ENCODE measurements at regions not wholly inside any gene's neighbourhood (a gene's known extent, or its start where the extent isn't known, plus 50 kb on each side); places are given as distances from the start of the nearest gene placed in this dataset.
"Not testable (repeated sequence)": the region's sequence is repeated elsewhere in the genome, so short reads cannot be mapped to it uniquely, and the experiment has no call there.

DNA sequence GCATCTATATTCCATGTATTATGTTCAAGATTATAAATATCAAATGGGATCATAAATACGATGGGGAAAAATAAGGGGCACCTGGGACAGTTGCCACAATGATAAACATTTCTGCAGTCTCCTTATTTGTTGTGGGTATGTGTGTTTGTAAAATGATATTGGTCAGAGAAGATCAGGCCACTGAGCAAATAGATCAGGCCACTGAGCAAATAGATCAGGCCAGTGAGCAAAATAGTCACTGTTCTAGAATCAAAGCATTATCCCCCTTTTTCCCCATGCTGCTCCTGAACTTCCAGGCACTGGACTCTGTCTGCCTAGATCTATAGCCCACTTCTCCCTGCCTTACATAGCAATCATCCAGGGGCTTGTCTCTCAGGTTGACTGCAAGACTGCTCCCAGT is 599.8 kb upstream of the USP24 start:
- DNase-seq (ENCODE audit: low read depth in 1 of 2, low spot score in 1 of 2): no peak

DNA sequence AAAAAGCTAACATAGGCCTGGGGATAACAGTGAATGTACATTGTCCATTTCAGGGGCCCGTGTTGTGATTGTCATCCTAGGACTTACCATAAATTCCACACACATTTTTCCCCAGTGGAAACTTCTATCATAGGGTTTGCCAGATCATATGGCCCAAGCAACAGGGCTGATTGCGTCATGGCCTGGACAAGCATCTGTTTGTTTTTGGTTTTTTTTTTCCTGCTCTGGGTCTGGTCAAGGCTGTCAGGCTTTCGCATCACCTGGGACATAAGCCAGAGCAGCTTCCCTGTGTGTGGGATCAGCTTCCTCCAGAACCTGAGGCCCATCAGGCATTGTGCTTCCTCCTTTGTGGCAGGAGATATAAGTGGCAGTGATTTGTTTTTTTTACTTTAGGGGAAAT is 598.5 kb upstream of the USP24 start:
- no peak for DNase-seq (ENCODE audit: low read depth in 1 of 2, low spot score in 1 of 2)

GRCh38 chr1:55812281-55812680 is 597.1 kb upstream of the USP24 start:
- DNase-seq (ENCODE audit: low read depth in 1 of 2, low spot score in 1 of 2): no peak

DNA sequence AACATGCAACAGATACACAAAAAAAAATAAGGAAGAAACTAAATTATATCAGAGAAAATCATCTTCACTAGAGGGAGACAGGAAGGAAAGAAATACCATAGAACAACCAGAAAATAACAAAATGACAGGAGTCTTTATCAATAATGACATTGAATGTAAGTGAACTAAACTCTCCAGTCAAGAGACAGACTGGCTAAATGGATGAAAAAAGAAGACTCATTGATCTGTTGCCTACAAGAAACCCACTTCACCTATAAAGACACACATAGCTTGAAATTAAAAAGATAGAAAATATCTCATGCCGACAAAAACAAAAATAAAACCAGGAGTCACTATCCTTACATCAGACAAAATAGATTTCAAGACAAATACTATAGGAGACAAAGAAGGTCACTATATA is 593.1 kb upstream of the USP24 start:
- no peak for DNase-seq (ENCODE audit: low read depth in 1 of 2, low spot score in 1 of 2)

DNA sequence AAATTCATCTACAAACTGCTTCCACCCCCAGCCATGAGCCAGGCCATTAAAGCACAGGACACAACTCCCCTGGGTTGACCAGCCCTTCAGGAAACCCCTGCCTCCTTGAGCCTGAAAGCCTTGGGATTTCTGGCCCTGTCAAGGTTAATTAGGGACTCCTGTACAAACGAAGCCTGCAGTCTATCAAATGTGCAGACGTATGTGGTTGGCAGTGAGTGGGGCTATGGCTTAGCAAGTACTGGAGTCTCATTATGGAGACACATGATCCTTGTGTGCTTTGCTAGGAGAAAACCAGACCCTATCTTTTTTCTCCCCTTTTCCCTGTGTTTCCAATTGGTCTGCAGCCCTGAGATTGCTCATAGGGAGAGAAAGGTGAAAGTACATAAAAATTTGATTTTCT is 588.3 kb upstream of the USP24 start:
- DNase-seq (ENCODE audit: low read depth in 1 of 2, low spot score in 1 of 2): no peak

GRCh38 chr1:55801481-55801880 is 586.3 kb upstream of the USP24 start:
- DNase-seq (ENCODE audit: low read depth in 1 of 2, low spot score in 1 of 2): no peak

GRCh38 chr1:55800503-55800902 is 585.3 kb upstream of the USP24 start:
- no peak for DNase-seq (ENCODE audit: low read depth in 1 of 2, low spot score in 1 of 2)

DNA sequence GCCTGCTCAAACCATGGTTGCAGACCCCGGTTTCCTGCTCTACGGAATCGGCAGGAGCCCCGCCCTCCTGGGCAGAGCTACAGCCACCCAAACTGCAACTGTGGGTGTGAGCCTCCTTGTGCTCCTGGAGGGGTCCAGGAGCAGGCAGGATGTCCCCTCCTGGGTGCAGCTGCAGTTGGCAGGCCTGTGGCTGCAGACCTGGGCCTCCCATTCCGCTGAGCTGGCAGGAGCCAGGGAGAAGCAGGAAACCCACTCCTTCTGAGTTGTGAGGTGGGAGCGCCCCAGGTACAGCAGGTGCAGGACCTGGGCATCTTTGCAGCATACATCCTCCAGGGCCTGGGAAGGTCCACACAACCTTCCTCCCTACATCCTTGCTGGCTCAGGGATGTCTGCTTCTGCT is 578.7 kb upstream of the USP24 start:
- no peak for DNase-seq (ENCODE audit: low read depth in 1 of 2, low spot score in 1 of 2)

DNA sequence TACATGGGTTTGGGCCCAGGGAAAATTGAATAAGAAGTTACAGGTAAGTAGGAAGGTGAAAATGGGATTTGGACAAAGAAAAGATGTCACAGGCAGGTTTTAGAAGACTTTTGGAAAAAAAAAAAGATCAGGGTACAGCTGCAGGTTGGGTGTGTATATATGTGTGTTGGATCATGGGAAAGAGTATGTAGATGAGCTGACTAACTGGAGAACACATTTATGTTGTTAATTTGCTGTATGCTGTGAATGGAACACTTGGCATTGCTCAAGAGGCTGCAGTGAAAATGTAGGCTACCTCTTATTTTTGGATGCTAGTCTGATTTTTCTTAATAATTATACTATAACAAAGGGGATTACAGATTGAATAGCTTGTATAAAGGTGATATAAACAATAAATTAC is 577.7 kb upstream of the USP24 start:
- no peak for DNase-seq (ENCODE audit: low read depth in 1 of 2, low spot score in 1 of 2)

- no peak for DNase-seq (ENCODE audit: low read depth in 1 of 2, low spot score in 1 of 2)
Measured at GRCh38 chr1:55789466-55789865, 574.3 kb upstream of the USP24 start.

DNA sequence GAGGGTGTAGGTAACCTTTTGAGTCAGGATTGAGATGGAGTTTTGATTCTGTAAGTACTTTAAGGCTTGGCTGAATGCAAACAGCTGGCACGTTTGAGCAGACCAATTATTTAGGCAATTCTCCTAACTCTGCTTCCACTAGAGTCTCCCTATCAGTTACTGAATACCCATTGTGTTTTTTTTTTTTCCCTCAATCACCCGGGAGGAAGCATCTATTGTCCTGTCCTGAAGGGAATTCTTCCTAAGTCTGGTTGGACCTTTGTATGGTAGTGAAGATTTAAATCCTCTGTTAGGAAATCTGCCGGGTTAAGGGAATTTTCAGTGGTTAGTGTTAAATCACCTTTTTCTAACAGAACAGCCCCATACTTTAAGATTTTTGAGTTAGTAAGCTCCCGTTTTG is 571.2 kb upstream of the USP24 start:
- DNase-seq (ENCODE audit: low read depth in 1 of 2, low spot score in 1 of 2): no peak

DNA sequence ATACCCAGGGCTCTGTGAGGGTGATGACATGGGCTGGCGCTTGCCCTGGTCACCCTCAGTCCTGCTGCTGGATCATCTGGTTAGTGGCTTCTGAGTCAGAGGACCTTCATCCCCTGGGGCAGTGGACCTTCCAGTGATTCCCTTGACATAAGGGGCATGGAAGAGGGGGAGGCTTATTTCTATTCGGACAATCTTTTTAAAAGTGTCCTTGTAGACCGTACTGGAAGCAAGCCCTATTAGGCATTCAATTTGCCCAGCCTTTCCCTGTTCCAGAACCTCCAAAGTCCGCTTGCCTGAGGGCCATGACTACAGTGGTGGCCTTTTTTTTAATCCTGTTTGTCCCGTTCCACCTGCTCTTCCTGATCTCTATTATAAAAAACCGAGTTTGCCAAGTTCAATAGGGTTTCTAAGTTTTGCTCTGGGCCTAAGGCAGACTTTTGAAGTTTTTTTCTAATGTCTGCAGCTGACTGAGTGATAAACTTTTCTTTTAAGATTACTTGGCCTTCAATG is 569.8 kb upstream of the USP24 start:
- DNase-seq (ENCODE audit: low read depth in 1 of 2, low spot score in 1 of 2): not testable (repeated sequence)

GRCh38 chr1:55781944-55782482 is 566.8 kb upstream of the USP24 start:
- DNase-seq (ENCODE audit: low read depth in 1 of 2, low spot score in 1 of 2): no peak

DNA sequence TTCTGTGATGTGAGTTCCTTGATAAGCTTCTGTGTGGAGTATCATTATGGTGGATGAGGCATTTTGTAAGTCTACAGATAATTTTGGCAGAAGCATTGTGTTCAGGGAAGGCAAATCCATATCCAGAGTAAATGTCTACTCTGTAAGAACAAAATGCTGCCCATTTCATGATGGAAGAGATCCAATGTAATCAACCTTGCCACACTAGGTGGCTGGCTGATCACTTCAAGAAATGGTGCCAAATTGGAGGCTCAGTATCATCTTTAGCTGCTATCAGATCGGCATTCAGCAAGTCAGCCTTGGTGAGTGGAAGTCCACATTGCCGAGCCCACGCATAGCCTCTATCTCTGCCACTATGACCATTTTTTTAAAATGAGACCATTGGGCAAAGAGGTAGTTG is 565.8 kb upstream of the USP24 start:
- no peak for DNase-seq (ENCODE audit: low read depth in 1 of 2, low spot score in 1 of 2)

DNA sequence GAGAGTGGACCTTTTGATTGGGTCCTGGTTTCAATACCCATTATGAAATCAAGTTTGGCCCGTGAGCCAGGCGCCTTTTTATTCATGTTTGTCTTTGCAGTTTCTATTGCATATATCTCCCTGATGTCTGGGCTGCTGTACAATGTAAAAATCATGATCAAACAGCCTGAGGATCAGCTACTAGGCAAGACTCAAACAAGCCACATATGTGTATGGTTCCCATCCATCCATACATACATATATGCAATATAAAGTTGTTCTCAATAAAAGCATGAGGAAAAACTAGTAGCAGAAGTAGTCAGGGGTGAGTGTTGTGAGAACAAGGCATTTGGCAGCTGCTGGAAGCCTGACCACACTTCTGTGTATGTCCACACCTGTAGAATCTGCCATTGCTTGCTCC is 562.4 kb upstream of the USP24 start:
- DNase-seq (ENCODE audit: low read depth in 1 of 2, low spot score in 1 of 2): no peak

DNA sequence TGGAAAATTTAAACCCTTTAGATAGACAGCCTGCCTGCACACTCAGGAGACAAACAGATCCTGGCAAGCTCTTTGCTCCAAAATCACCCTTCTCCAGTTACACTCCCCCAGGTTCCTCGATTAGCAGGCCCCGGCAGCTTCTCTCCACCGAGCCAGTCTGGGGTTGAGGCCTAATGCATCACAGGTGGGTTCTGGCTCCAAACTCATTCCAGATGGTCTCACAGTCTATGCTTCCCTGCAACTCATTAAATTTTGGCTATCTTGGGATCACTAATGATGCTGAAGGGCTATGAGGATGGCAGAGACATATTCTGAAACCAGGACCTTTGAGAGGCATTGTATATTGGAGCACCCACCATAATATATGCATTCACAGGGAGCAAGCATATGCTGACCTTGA is 559.8 kb upstream of the USP24 start:
- no peak for DNase-seq (ENCODE audit: low read depth in 1 of 2, low spot score in 1 of 2)

DNA sequence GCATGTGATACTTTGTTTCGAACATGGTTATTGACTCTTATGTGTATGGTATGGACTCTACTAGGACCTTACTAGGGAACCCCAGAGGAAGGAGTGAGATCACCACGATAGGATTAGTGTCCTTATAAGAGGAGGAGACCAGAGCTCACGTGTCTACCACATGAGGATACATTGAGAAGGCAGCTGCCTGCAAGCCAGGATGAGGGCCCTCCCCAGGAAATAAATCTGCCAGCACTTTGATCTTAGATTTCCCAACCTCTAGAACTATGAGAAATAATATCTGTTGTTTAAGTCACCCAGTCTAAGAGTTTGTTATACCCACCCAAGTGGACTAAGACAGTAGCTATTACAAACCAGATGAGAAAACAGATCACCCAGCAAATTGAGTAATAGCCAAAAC is 559.3 kb upstream of the USP24 start:
- DNase-seq (ENCODE audit: low read depth in 1 of 2, low spot score in 1 of 2): no peak

- no peak for DNase-seq (ENCODE audit: low read depth in 1 of 2, low spot score in 1 of 2)
Measured at GRCh38 chr1:55773211-55773940, 558.2 kb upstream of the USP24 start.

GRCh38 chr1:55768327-55768952 is 553.3 kb upstream of the USP24 start:
- no peak for DNase-seq (ENCODE audit: low read depth in 1 of 2, low spot score in 1 of 2)

- no peak for DNase-seq (ENCODE audit: low read depth in 1 of 2, low spot score in 1 of 2)
Measured at GRCh38 chr1:55767171-55767570, 552.0 kb upstream of the USP24 start.

GRCh38 chr1:55765505-55765904 is 550.3 kb upstream of the USP24 start:
- not testable (repeated sequence) for DNase-seq (ENCODE audit: low read depth in 1 of 2, low spot score in 1 of 2)

DNA sequence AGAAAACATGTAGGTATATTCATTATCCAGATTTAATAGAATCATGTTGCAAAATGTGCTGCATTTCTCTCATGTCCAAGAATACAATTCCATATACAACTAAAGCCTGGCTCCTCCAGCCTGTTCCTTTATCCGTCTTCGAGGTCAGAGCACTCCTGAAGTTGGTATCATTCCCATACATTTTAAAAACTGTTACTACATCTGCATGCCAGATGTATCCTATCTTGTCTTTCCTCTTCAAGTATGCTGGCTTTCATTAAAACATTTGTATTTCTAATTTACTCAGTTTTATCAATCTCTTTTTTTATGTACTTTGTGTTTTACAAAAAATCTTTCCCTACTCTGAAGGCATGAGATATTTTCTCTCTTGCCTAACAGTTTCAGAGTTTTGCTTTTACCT is 536.6 kb upstream of the USP24 start:
- no peak for DNase-seq (ENCODE audit: low read depth in 1 of 2, low spot score in 1 of 2)

DNA sequence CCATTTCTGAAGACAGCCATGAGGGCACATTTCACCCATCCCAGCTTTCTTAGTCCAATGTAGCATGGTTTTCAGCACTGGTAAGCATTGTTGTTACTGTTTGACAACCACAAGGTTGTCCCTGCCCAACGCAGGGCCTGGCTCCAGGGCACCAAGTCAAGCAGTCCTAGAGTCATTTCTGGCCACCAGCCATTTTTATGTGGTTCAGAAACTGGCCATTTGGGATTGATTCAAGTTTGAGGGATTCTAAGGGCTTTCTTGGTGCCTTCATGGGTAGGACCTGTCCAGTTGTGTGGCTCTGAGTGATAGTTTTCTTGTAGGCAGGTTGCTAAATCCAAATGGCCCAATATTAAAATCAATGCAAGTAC is 535.4 kb upstream of the USP24 start:
- DNase-seq (ENCODE audit: low read depth in 1 of 2, low spot score in 1 of 2): no peak
